HG03045 (cell line): ENCODE measurements at regions not wholly inside any gene's neighbourhood (a gene's known extent, or its start where the extent isn't known, plus 50 kb on each side); places are given as distances from the start of the nearest gene placed in this dataset.

Source experiments
- ATAC-seq: cut with Tn5 transposase; IDR thresholded peaks from one replicate; pipeline ENCODE4 v1.9.1; 2021; ENCODE audit warnings: mild to moderate bottlenecking, moderate library complexity; ENCODE audit not compliant: unreplicated experiment

DNA sequence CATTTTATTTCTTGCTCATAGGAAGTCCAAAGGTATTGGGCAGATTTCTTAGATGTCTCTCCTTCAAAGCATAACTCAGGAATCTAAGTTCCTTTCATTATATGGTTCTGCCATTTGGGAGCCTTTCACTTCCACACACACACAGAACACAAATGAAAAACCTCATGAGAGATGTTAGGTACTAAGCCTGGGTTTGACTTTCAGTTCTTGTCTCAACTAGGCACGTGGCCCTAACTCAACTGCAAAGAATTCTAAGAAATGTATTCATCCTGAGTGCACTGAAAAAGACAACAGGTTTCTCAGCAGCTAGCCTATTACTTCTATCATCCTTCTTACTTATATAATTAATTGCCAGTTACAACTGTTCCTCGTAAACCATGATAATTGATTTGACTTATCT is 190.0 kb upstream of the SAMSN1 start:
- ATAC-seq = no peak

DNA sequence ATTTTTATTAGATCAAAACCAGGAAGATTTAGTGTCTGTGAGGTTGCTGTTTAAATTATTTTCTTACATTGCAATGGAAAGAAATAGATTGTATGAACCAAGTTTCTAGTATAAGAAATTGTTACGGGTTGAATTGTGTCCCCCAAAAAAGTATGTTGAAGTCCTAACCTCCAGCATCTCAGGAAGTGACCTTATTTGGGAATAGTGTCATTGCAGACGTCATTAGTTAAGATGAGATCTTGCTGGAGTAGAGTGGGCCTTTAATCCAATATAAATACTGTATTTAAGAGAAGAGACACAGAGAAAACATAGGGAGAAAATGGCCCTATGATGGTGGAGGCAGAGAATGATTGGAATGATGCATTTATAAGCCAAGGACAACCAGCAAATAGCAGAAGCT is 188.7 kb upstream of the SAMSN1 start:
- no peak for ATAC-seq

DNA sequence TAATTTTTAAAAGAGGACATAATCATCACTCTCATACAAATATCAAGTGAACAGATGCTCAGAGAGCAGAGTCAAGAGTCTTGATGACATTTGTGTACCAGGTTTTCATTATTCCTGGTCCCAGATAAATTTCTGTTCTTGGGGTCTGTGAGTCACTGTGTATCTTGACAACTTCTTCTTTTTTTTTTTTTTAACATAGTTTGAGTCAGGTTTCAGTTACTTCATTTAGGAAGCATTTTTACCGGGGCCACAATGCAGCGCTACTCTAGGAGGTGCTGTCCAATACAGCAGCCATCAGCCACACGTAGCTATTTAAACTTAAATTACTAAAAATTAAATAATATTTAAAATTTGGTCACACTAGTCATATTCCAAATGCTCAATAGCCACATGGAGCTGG is 188.1 kb upstream of the SAMSN1 start:
- no peak for ATAC-seq

DNA sequence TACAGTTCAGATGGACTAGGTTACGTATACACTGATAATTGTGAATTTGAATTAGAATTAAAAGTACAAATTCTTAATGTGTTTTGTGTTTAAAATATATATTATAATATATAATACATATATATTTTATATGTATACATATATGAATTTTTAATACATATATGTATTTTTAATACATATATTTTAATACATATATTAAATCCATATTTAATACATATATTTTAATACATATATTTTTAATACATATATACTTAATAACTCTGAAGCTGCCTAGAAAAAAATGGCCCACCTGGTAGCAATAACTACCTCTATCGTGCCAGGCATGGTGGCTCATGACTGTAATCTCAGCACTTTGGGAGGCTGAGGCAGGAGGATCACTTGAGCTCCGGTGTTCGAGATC is 179.1 kb upstream of the SAMSN1 start:
- ATAC-seq = no peak

DNA sequence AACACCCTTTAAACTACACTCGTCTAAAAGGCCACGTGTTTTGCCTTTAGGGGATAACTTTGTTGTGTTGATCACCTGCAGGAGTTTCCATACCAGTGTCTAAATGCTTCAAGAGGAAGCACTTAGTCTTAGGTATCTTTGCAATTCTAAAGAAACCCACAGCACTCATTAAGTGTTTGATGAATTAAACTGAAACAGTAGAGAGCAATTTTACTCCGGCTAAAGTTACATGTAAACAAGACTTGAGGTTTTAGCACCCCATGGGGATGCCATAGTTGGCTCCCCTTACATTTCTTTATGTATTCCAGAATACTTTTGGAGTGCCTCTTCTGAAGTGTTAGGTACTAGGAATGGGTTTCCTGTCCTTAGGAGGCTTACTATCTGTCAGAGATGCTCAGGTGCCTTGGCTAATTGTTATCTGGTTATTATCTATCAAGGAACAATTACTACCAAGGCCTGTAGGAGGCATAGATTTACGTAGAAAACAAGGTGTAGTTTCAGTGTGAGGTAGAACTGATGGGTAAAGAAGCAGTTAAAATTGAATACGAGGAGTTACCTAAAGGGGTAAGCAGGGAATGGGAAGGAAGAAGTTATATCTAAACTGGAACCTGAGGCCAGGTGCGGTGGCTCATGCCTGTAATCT is 176.8 kb upstream of the SAMSN1 start:
- no peak for ATAC-seq

DNA sequence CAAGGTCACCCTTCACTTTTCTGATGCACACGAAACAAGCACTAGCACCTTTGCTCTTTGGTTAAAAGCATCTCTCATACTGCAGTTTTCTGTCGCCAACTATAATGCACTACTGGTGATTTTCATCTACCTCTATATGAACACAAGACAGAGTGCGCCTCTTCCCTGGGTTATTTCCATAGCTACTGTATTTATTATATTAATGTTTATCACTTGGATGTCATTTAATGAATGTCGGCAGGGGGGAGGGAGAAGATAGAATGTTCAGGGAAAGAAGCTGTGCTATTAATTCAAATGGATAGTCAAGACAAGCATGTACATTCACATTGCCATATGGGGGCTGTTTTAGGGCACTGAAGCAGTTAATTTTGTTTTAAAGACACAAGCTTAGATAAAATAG is 174.1 kb upstream of the SAMSN1 start:
- no peak for ATAC-seq

DNA sequence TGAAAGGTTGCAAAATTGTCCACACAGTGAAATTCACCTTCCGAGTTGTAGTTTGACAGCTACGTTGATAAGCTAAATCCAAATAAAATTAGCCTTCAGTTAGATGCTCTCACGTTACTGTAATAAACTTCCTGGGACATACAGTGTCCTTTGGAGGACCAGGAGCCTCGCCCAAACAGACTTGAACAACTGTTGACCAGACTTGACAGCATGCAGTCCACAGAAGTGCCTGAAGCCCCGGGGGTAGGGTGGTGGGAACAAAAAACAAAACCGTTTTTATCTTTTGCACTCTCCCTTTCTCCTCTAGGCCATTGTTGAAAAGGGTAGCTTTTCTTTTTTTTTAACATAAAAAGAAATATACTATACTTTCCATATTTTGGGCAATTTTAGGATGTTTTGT is 172.8 kb upstream of the SAMSN1 start:
- no peak for ATAC-seq

DNA sequence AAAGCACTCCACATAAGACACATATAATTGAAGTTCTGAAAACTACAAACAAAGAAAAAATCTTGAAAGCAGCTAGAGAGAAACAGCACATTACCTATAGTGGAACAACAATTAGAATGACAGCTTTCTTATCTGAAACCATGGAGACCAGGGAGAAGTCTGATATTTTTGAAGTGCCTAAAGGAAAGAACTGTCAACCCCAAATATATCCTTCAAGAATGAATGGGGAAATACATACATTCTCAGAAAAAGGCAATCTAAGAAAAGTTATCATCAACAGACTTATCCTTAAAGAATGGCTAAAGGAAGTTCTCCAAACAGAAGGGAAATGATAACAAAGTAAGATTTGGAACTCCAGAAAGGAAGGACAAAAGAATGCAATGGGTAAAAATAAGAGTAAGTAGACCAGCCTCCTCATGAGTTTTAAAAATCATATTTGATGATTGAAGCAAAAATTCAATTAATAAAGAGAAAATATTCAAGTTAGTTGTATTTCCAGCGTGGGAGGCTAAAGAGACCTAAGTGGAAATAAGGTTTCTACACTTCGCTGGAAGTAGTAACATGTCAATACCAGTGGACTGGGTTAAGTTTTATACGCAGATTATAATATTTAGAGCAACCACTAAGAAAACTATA is 170.8 kb upstream of the SAMSN1 start:
- ATAC-seq = no peak

DNA sequence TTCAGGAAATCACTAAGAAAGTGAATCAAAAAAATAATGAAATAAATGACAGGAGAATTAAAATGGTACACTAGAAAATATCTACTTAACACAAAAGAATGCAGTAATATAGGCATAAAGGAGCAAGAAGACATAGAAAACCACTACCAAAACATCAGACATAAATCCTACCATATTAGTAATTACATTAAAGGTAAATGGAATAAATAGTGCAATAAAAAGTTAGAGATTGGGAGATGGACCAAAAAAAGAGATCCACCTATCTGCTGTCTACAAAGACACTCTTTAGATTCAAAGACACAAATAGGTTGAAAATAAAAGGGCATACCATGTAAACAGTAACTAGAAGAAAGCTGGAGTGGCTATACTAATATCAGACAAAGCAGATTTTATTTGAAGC is 167.0 kb upstream of the SAMSN1 start:
- ATAC-seq = no peak

GRCh38 chr21:14712121-14712715 is 166.1 kb upstream of the SAMSN1 start:
- no peak for ATAC-seq

- ATAC-seq = no peak
Observed at GRCh38 chr21:14711287-14711686, 165.2 kb upstream of the SAMSN1 start.

- no peak for ATAC-seq
Observed at GRCh38 chr21:14707511-14708020, 161.5 kb upstream of the SAMSN1 start.

GRCh38 chr21:14706712-14707510 is 160.8 kb upstream of the SAMSN1 start:
- ATAC-seq = no peak

- ATAC-seq = no peak
Observed at GRCh38 chr21:14699433-14700407, 153.6 kb upstream of the SAMSN1 start.

GRCh38 chr21:14697769-14698168 is 151.7 kb upstream of the SAMSN1 start:
- ATAC-seq = no peak

GRCh38 chr21:14694817-14695216 is 148.7 kb upstream of the SAMSN1 start:
- ATAC-seq = no peak

DNA sequence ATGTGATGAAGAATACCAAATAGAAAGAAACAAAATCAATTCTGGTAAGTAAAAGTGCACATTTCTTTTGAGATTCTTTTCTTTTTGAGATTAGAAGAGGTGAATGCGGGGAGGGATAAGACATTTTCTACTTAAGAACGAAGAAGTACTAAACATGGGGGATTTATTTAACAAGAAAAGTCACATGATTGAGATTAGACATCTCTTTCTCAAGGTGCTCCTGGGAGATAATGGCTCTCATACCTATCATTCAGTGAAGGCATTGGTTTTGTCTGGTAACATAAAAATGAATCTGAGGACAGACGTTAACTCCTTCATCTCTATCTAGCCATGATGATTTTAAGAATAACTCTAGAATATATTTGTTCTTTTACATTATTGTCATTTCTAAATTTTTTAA is 147.9 kb upstream of the SAMSN1 start:
- no peak for ATAC-seq

- ATAC-seq = no peak
Observed at GRCh38 chr21:14691914-14692313, 145.8 kb upstream of the SAMSN1 start.

- ATAC-seq = no peak
Observed at GRCh38 chr21:14690886-14691285, 144.8 kb upstream of the SAMSN1 start.

DNA sequence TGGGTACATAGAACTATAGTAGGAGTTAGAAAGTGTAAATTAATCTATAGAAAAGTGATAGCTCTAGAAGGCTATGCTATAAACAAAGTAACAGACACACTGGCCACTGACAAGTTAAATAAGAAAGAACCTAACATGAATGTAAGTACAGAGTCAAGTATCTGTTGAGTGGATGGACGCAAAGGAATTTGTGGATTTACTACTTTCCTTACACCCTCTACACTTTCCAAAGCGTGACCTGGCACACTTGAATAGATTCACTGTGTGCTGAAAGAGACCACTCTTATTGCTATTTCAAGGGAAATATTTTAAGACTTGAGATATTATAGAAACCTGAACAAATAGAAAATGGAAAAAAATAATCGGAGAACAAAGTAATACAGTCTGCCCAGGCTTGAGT is 142.8 kb upstream of the SAMSN1 start:
- ATAC-seq = no peak
